Endothelial cell (in vitro differentiated cells): ENCODE measurements at regions not wholly inside any gene's neighbourhood (a gene's known extent, or its start where the extent isn't known, plus 50 kb on each side); places are given as distances from the start of the nearest gene placed in this dataset.

Experiments
- DNase-seq: peaks from one replicate; pipeline ENCODE4 v3.0.0; 2021; ENCODE audit warnings: low spot score
- H3K27ac Mint-ChIP-seq: one replicate; pipeline ENCODE4 v1.8.0; 2021; ENCODE audit warnings: mixed read lengths, inconsistent platforms; ENCODE audit not compliant: unreplicated experiment
- H3K27me3 Mint-ChIP-seq: one replicate; pipeline ENCODE4 v1.8.0; 2021; ENCODE audit warnings: mild to moderate bottlenecking, moderate library complexity, mixed read lengths, inconsistent platforms; ENCODE audit not compliant: unreplicated experiment
- H3K36me3 Mint-ChIP-seq: one replicate; pipeline ENCODE4 v1.8.0; 2021; ENCODE audit warnings: mild to moderate bottlenecking, low read depth, mixed read lengths, inconsistent platforms; ENCODE audit not compliant: unreplicated experiment
- H3K4me1 Mint-ChIP-seq: one replicate; pipeline ENCODE4 v1.8.0; 2021; ENCODE audit warnings: mild to moderate bottlenecking, mixed read lengths, inconsistent platforms; ENCODE audit not compliant: unreplicated experiment
- H3K4me3 Mint-ChIP-seq: one replicate; pipeline ENCODE4 v1.8.0; 2021; ENCODE audit warnings: mild to moderate bottlenecking, mixed read lengths, inconsistent platforms; ENCODE audit not compliant: unreplicated experiment
- H3K9me3 Mint-ChIP-seq: one replicate; pipeline ENCODE4 v1.8.0; 2021; ENCODE audit warnings: mixed read lengths, inconsistent platforms; ENCODE audit not compliant: unreplicated experiment
- TF ChIP-seq, protein P1 (sequence below): fragments of 200-600 bp; sonication (generic); IDR thresholded peaks from one replicate; pipeline ENCODE4 v1.5.0; 2021; ENCODE audit warnings: antibody characterized with exemption; ENCODE audit not compliant: unreplicated experiment

GRCh38 chr6:126530775-126531174 is 190.9 kb downstream of the CENPW start:
- no peak overlapping the region for H3K27ac Mint-ChIP-seq
- peaks cover 5% of the 10 kb centered on the region for H3K4me1 Mint-ChIP-seq
- no peaks in the 10 kb centered on the region for H3K27me3 Mint-ChIP-seq
- no peaks in the 10 kb centered on the region for H3K9me3 Mint-ChIP-seq
- H3K36me3 Mint-ChIP-seq = no peaks in the 10 kb centered on the region
- no peak for DNase-seq
- no peak overlapping the region for H3K4me3 Mint-ChIP-seq
- TF ChIP-seq, protein P1, sequence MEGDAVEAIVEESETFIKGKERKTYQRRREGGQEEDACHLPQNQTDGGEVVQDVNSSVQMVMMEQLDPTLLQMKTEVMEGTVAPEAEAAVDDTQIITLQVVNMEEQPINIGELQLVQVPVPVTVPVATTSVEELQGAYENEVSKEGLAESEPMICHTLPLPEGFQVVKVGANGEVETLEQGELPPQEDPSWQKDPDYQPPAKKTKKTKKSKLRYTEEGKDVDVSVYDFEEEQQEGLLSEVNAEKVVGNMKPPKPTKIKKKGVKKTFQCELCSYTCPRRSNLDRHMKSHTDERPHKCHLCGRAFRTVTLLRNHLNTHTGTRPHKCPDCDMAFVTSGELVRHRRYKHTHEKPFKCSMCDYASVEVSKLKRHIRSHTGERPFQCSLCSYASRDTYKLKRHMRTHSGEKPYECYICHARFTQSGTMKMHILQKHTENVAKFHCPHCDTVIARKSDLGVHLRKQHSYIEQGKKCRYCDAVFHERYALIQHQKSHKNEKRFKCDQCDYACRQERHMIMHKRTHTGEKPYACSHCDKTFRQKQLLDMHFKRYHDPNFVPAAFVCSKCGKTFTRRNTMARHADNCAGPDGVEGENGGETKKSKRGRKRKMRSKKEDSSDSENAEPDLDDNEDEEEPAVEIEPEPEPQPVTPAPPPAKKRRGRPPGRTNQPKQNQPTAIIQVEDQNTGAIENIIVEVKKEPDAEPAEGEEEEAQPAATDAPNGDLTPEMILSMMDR = no peak

DNA sequence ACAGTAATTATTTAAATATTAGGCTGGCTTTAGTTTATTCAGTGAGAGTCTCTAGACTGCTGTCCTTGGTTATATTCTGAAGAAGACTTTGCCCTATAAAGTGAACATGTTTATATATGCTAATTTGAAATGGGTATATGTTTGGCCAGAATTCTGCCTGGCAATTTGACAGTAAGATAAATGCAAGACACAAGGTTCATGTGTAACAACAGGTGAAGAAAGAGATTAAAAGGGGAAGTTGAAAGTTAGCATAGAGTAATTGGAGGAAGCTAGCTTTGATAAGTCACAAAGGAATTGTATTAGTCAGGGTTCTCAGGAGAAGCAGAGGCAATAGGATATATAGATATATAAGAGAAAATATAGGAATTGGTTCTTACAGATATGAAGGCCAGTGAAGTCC is 191.4 kb downstream of the CENPW start:
- H3K9me3 Mint-ChIP-seq = no peaks in the 10 kb centered on the region

DNA sequence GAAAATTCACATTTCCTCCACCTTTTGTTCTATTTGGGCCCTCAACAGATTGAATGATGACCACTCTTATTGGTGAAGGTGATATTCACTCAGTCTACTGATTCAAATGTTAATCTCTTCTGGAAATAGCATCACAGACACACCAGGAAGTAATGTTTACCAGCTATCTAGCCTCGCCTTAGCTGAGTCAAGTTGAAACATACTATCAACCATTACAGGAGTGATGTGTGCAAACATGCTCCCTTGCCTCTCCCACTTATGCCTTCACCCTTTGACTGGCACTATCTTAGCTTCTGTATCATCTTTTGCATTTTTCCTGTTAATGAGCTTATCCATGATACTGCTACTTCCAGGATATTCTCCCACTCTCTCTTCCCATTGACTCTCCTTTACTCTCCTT is 191.9 kb downstream of the CENPW start:
- H3K4me3 Mint-ChIP-seq = no peak overlapping the region
- no peak for DNase-seq
- H3K36me3 Mint-ChIP-seq = no peaks in the 10 kb centered on the region
- H3K27me3 Mint-ChIP-seq = no peaks in the 10 kb centered on the region
- no peaks in the 10 kb centered on the region for H3K9me3 Mint-ChIP-seq
- H3K27ac Mint-ChIP-seq = no peak overlapping the region
- TF ChIP-seq, protein P1 = no peak
- H3K4me1 Mint-ChIP-seq = peaks cover 5% of the 10 kb centered on the region

More for the DNA sequence above, 191.4 kb downstream of the CENPW start:
- no peak overlapping the region for H3K27ac Mint-ChIP-seq
- H3K4me1 Mint-ChIP-seq = peaks cover 5% of the 10 kb centered on the region
- TF ChIP-seq, protein P1 = no peak
- DNase-seq = no peak
- no peaks in the 10 kb centered on the region for H3K27me3 Mint-ChIP-seq
- H3K36me3 Mint-ChIP-seq = no peaks in the 10 kb centered on the region
- no peak overlapping the region for H3K4me3 Mint-ChIP-seq

- H3K27ac Mint-ChIP-seq = no peak overlapping the region
- H3K9me3 Mint-ChIP-seq = no peaks in the 10 kb centered on the region
- no peak for DNase-seq
- no peaks in the 10 kb centered on the region for H3K27me3 Mint-ChIP-seq
- no peak overlapping the region for H3K4me3 Mint-ChIP-seq
- no peaks in the 10 kb centered on the region for H3K36me3 Mint-ChIP-seq
- H3K4me1 Mint-ChIP-seq = peaks cover 5% of the 10 kb centered on the region
- TF ChIP-seq, protein P1 = no peak
Observed at GRCh38 chr6:126534401-126534800, 194.5 kb downstream of the CENPW start.

- TF ChIP-seq, protein P1 = no peak
- Mint-ChIP-seq H3K4me3 (no peak overlapping the region), H3K27me3 (no peaks in the 10 kb centered on the region), H3K9me3 (no peaks in the 10 kb centered on the region), H3K27ac (no peak overlapping the region), H3K4me1 (peaks cover 6% of the 10 kb centered on the region), H3K36me3 (no peaks in the 10 kb centered on the region)
- no peak for DNase-seq
Observed at GRCh38 chr6:126535138-126535537, 195.2 kb downstream of the CENPW start.
